ENCODE measurements at regions not wholly inside any gene's neighbourhood (a gene's known extent, or its start where the extent isn't known, plus 50 kb on each side); places are given as distances from the start of the nearest gene placed in this dataset.

DNA sequence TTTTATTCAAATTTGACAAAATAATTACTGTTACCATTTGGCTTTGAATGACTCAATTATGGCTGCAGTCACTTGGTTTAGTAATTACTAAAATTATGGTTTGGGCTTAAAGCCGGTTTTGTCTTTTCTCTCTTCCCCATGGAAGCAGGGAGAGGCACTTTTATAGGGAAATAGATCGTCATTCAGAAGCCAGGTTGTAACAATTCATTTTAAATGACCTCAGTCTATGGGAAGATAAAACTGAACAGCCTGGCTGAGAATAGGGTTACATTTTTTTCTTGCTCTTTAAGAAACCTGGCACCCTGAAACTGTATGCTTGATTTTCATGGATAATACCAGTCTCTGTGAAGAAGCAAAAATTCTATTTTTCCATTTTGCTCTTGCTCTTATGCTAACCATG lies 169.8 kb downstream of the SMC2 start:
- H3K9me3 ChIP-seq = no peaks in the 10 kb centered on the region

GRCh38 chr9:104264431-104264830 lies 170.3 kb downstream of the SMC2 start:
- no peaks in the 10 kb centered on the region for H3K36me3 ChIP-seq
- ATAC-seq (ENCODE audit: insufficient number of reproducible peaks, low FRiP score, low read depth) = no peak
- H3K9me3 ChIP-seq = no peaks in the 10 kb centered on the region
- DNase-seq (ENCODE audit: low spot score) = no peak
- TF ChIP-seq CTCF (IDR thresholded peaks at IDR 0.05) = no peak
- H3K4me3 ChIP-seq = no peak overlapping the region
- peaks cover 0 to 8% of the 10 kb centered on the region in 2 donors for H3K4me1 ChIP-seq (ENCODE audit: control insufficient read depth in 1 of 2, low read depth in 2 of 2)
- no peak overlapping the region for H3K27ac ChIP-seq
- H3K27me3 ChIP-seq (replicated peaks; ENCODE audit: insufficient read depth) = no peaks in the 10 kb centered on the region

More for the DNA sequence above, 169.8 kb downstream of the SMC2 start:
- Histone ChIP-seq H3K27me3 (replicated peaks; ENCODE audit: insufficient read depth) (no peaks in the 10 kb centered on the region), H3K4me1 (ENCODE audit: control insufficient read depth in 1 of 2, low read depth in 2 of 2) (peaks cover 0 to 3% of the 10 kb centered on the region in 2 donors), H3K27ac (no peak overlapping the region), H3K4me3 (no peak overlapping the region), H3K36me3 (no peaks in the 10 kb centered on the region)
- ATAC-seq (ENCODE audit: insufficient number of reproducible peaks, low FRiP score, low read depth) (no peak), DNase-seq (ENCODE audit: low spot score) (no peak)
- no peak for TF ChIP-seq CTCF (IDR thresholded peaks at IDR 0.05)

DNA sequence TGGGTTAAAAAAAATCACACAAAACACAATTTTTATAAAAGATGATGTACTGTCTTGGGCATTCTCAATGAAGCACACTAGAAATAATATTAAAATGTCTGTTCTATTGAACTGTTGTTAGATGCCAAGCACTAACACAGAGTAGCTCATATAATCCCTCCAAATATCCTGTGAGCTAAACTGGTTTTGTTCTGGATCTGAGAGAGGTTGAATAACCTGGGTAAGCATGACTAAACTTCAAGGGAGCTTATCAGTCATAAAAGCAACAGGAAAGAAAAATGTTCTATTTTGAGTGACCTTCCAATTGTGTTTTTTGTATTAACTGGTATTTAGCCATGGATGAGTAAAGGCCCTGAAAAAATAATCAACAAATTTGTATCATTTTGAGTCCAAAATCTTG lies 175.3 kb downstream of the SMC2 start:
- Histone ChIP-seq H3K4me1 (ENCODE audit: control insufficient read depth in 1 of 2, low read depth in 2 of 2) (peaks cover 4 to 25% of the 10 kb centered on the region in 2 donors), H3K4me3 (no peak overlapping the region), H3K27me3 (replicated peaks; ENCODE audit: insufficient read depth) (no peaks in the 10 kb centered on the region), H3K9me3 (no peaks in the 10 kb centered on the region), H3K36me3 (no peaks in the 10 kb centered on the region), H3K27ac (peak overlapping the region; percentile 25 to 68)
- DNase-seq (ENCODE audit: low spot score) (no peak), ATAC-seq (ENCODE audit: insufficient number of reproducible peaks, low FRiP score, low read depth) (peak; percentile 50)
- no peak for TF ChIP-seq CTCF (IDR thresholded peaks at IDR 0.05)

- H3K4me3 ChIP-seq = peak overlapping the region; percentile 9
- H3K27me3 ChIP-seq (replicated peaks; ENCODE audit: insufficient read depth) = no peaks in the 10 kb centered on the region
- no peaks in the 10 kb centered on the region for H3K36me3 ChIP-seq
- H3K27ac ChIP-seq = peak overlapping the region in 1 of 2 donors; percentile 68
- no peaks in the 10 kb centered on the region for H3K9me3 ChIP-seq
- DNase-seq (ENCODE audit: low spot score) (no peak), ATAC-seq (ENCODE audit: insufficient number of reproducible peaks, low FRiP score, low read depth) (peak; percentile 61)
- TF ChIP-seq CTCF (IDR thresholded peaks at IDR 0.05) = no peak
- H3K4me1 ChIP-seq (ENCODE audit: control insufficient read depth in 1 of 2, low read depth in 2 of 2) = peaks cover 4 to 25% of the 10 kb centered on the region in 2 donors
These were observed 176.2 kb downstream of the SMC2 start for GRCh38 chr9:104269996-104270963.

DNA sequence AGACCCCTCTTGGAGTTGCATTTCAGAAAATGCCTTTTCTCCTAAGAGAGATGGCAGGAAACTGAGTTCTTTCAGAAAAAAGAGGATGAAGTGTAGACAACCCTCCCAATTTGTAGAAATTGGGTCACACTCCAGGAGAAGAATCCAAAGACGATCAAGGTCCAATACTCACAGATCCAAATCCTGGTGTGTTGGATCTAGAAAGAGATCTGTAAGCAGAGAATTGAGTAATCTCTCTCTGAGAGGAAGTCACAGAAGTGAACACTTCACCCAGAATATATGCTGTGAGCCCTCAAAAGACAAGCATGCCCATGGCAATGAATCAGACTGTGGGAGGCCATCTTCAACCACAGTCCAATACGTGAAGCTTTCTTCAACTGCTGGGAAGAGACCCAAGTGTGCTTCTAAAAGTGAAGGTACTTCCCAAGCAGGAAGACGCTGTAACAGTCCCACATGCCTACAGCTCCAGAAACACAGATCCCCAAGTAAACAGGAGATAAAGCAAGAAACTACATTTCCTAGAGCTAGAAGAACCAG lies 182.7 kb downstream of the SMC2 start:
- Histone ChIP-seq H3K4me1 (ENCODE audit: control insufficient read depth in 1 of 2, low read depth in 2 of 2) (peaks cover 3 to 6% of the 10 kb centered on the region in 2 donors), H3K36me3 (no peaks in the 10 kb centered on the region), H3K27ac (no peak overlapping the region), H3K9me3 (no peaks in the 10 kb centered on the region), H3K27me3 (replicated peaks; ENCODE audit: insufficient read depth) (no peaks in the 10 kb centered on the region), H3K4me3 (no peak overlapping the region)
- ATAC-seq (ENCODE audit: insufficient number of reproducible peaks, low FRiP score, low read depth) = no peak
- no peak for DNase-seq (ENCODE audit: low spot score)
- TF ChIP-seq CTCF (IDR thresholded peaks at IDR 0.05) = no peak
